GM12873 (cell line): ENCODE measurements at regions not wholly inside any gene's neighbourhood (a gene's known extent, or its start where the extent isn't known, plus 50 kb on each side); places are given as distances from the start of the nearest gene placed in this dataset.

Experiments
- TF ChIP-seq, protein P1 (sequence below): IDR thresholded peaks from 2 replicates; pipeline ENCODE4 v1.5.1; 2012; ENCODE audit warnings: low read depth, mild to moderate bottlenecking, moderate library complexity, low read length, control low read depth; ENCODE audit not compliant: insufficient read depth; ENCODE audit errors: missing control alignments

DNA sequence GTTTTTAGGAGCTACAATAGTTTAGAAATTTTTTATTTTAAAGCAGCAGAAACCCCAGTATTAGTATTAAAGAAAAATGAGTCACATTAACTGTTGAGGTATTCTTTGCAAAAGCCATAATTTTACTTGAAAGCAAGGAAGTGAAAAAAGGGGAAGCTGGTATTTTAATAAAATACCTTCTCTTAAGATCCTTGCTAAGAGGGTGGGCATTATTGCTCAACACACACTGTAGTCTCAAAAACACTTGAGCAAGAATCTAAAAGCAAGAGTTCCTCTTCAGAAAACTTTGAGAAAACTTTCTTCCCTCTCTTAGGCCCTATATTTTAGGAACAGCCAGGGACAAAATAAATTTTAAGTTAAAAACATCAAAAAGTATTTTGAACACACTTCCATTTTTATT lies 259.4 kb upstream of the DIAPH2 start:
- TF ChIP-seq, protein P1, sequence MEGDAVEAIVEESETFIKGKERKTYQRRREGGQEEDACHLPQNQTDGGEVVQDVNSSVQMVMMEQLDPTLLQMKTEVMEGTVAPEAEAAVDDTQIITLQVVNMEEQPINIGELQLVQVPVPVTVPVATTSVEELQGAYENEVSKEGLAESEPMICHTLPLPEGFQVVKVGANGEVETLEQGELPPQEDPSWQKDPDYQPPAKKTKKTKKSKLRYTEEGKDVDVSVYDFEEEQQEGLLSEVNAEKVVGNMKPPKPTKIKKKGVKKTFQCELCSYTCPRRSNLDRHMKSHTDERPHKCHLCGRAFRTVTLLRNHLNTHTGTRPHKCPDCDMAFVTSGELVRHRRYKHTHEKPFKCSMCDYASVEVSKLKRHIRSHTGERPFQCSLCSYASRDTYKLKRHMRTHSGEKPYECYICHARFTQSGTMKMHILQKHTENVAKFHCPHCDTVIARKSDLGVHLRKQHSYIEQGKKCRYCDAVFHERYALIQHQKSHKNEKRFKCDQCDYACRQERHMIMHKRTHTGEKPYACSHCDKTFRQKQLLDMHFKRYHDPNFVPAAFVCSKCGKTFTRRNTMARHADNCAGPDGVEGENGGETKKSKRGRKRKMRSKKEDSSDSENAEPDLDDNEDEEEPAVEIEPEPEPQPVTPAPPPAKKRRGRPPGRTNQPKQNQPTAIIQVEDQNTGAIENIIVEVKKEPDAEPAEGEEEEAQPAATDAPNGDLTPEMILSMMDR, result no peak

DNA sequence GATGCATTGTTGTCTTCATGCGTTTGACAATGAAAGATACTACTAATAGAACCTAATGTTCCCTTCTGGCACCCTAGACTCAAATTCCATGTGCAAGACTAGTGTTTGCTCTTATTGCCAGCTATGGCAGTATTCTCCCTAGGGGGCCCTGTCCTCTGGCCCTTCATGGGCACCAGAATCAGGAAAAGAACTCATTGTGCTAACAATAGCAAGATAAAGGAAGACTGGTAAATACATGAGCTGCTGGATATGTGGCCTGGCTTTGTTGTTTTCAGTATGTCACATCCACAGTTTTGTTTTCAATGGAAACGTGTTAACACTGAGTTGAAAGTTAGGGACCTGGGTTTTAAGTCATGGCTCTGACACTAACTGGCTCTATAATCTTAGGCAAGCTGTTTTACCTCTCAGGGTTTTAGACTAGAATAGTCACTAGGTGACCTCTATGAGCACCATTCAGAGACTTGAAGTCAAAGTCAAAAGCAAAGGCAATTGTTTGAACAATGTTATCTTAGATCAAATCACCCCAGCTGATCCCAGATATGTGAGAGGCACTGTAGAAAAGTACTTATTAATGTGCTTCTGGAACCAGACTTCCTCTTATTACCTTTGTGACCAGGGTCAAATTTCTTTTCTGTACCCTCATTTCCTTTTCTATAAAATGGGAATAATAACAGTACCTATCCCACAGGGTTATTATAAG lies 253.7 kb upstream of the DIAPH2 start:
- TF ChIP-seq, protein P1, result no peak

- TF ChIP-seq, protein P1, result no peak
These were observed 252.0 kb upstream of the DIAPH2 start for GRCh38 chrX:96432647-96433046.

- TF ChIP-seq, protein P1, result no peak
These were observed 251.1 kb upstream of the DIAPH2 start for GRCh38 chrX:96433409-96434077.

- TF ChIP-seq, protein P1, result no peak
These were observed 249.1 kb upstream of the DIAPH2 start for GRCh38 chrX:96435378-96436035.

GRCh38 chrX:96436105-96436504 lies 248.5 kb upstream of the DIAPH2 start:
- TF ChIP-seq, protein P1, result no peak

GRCh38 chrX:96438803-96439202 lies 245.8 kb upstream of the DIAPH2 start:
- TF ChIP-seq, protein P1, result no peak
